ENCODE measurements at regions not wholly inside any gene's neighbourhood (a gene's known extent, or its start where the extent isn't known, plus 50 kb on each side); places are given as distances from the start of the nearest gene placed in this dataset.
A peak's percentile ranks its signal among the peaks of the same experiment; 100 is the strongest.

- no peak for DNase-seq
These were observed 135.1 kb upstream of the MYLIP start for GRCh38 chr6:15993716-15994228.

- DNase-seq, result no peak
These were observed 138.7 kb upstream of the MYLIP start for GRCh38 chr6:15990179-15990578.

- DNase-seq, result no peak
These were observed 139.5 kb upstream of the MYLIP start for GRCh38 chr6:15989397-15989796.

GRCh38 chr6:15987569-15987968 is 141.3 kb upstream of the MYLIP start:
- DNase-seq, result no peak

- DNase-seq, result no peak
These were observed 142.8 kb upstream of the MYLIP start for GRCh38 chr6:15986027-15986629.

- peak; percentile 83 to 87 for DNase-seq
These were observed 143.4 kb upstream of the MYLIP start for GRCh38 chr6:15985379-15985959.

- DNase-seq, result no peak
These were observed 146.9 kb upstream of the MYLIP start for GRCh38 chr6:15981956-15982355.

- DNase-seq, result no peak
These were observed 148.1 kb upstream of the MYLIP start for GRCh38 chr6:15980801-15981200.

GRCh38 chr6:15978426-15978825 is 150.5 kb upstream of the MYLIP start:
- no peak for DNase-seq

- no peak for DNase-seq
These were observed 151.8 kb upstream of the MYLIP start for GRCh38 chr6:15977050-15977449.

GRCh38 chr6:15974817-15975216 is 154.1 kb upstream of the MYLIP start:
- no peak for DNase-seq

GRCh38 chr6:15970517-15970916 is 158.4 kb upstream of the MYLIP start:
- no peak for DNase-seq

GRCh38 chr6:15969236-15969778 is 159.6 kb upstream of the MYLIP start:
- no peak for DNase-seq

- no peak for DNase-seq
These were observed 160.4 kb upstream of the MYLIP start for GRCh38 chr6:15968519-15968918.

GRCh38 chr6:15966000-15966520 is 162.8 kb upstream of the MYLIP start:
- DNase-seq, result no peak

- DNase-seq, result no peak
These were observed 166.5 kb upstream of the MYLIP start for GRCh38 chr6:15962449-15962764.

- no peak for DNase-seq
These were observed 167.0 kb upstream of the MYLIP start for GRCh38 chr6:15961635-15962448.

- DNase-seq, result no peak
These were observed 167.9 kb upstream of the MYLIP start for GRCh38 chr6:15960740-15961634.

- DNase-seq, result no peak
These were observed 171.2 kb upstream of the MYLIP start for GRCh38 chr6:15957655-15958169.

GRCh38 chr6:15956205-15957106 is 172.4 kb upstream of the MYLIP start:
- DNase-seq, result no peak

- DNase-seq, result no peak
These were observed 173.4 kb upstream of the MYLIP start for GRCh38 chr6:15955484-15955883.
